ENCODE measurements at regions not wholly inside any gene's neighbourhood (a gene's known extent, or its start where the extent isn't known, plus 50 kb on each side); places are given as distances from the start of the nearest gene placed in this dataset.

DNA sequence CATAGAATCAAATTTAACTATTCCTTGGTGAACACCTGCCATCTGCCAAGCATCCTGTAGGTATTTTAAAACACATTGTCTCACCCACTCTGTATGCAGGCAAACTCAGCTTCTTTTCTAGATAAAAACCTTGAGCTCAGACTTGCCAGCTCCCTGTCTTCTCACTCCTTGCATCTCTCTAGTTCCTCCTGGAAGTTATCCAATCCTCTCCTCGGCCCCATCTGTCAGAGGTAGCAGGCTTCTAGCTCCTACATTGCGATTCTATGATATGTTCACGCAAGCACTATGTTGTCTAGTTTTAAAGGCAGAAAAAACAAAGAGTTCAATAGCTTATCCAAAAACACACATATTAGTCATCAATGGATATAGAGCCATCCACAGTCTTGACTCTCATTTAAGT, 67.0 kb upstream of the APCDD1 start:
- no peak for TF ChIP-seq POLR2AphosphoS5 (IDR thresholded peaks at IDR 0.05; ENCODE audit: low read depth)
- TF ChIP-seq GABPA (IDR thresholded peaks at IDR 0.05; ENCODE audit: low read depth), result no peak
- TF ChIP-seq SPI1 (IDR thresholded peaks at IDR 0.05; ENCODE audit: borderline replicate concordance, low read depth), result no peak
- TF ChIP-seq CTCF (IDR thresholded peaks at IDR 0.05; ENCODE audit: insufficient read depth, low read length), result no peak
- TF ChIP-seq, protein P1, sequence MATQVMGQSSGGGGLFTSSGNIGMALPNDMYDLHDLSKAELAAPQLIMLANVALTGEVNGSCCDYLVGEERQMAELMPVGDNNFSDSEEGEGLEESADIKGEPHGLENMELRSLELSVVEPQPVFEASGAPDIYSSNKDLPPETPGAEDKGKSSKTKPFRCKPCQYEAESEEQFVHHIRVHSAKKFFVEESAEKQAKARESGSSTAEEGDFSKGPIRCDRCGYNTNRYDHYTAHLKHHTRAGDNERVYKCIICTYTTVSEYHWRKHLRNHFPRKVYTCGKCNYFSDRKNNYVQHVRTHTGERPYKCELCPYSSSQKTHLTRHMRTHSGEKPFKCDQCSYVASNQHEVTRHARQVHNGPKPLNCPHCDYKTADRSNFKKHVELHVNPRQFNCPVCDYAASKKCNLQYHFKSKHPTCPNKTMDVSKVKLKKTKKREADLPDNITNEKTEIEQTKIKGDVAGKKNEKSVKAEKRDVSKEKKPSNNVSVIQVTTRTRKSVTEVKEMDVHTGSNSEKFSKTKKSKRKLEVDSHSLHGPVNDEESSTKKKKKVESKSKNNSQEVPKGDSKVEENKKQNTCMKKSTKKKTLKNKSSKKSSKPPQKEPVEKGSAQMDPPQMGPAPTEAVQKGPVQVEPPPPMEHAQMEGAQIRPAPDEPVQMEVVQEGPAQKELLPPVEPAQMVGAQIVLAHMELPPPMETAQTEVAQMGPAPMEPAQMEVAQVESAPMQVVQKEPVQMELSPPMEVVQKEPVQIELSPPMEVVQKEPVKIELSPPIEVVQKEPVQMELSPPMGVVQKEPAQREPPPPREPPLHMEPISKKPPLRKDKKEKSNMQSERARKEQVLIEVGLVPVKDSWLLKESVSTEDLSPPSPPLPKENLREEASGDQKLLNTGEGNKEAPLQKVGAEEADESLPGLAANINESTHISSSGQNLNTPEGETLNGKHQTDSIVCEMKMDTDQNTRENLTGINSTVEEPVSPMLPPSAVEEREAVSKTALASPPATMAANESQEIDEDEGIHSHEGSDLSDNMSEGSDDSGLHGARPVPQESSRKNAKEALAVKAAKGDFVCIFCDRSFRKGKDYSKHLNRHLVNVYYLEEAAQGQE (IDR thresholded peaks at IDR 0.05; ENCODE audit: insufficient replicate concordance, low read depth), result no peak
- no peak for DNase-seq (ENCODE audit: low read depth in 1 of 2, low spot score in 1 of 2)

GRCh38 chr18:10388373-10388772, 66.1 kb upstream of the APCDD1 start:
- no peak for TF ChIP-seq CTCF (IDR thresholded peaks at IDR 0.05; ENCODE audit: insufficient read depth, low read length)
- TF ChIP-seq SPI1 (IDR thresholded peaks at IDR 0.05; ENCODE audit: borderline replicate concordance, low read depth), result no peak
- TF ChIP-seq, protein P1 (IDR thresholded peaks at IDR 0.05; ENCODE audit: insufficient replicate concordance, low read depth), result no peak
- no peak for TF ChIP-seq POLR2AphosphoS5 (IDR thresholded peaks at IDR 0.05; ENCODE audit: low read depth)
- no peaks in the 10 kb centered on the region for H3K27me3 ChIP-seq (ENCODE audit: insufficient read depth, poor library complexity, severe bottlenecking)
- H3K4me3 ChIP-seq (replicated peaks; ENCODE audit: insufficient read depth, low read length), result no peak overlapping the region
- no peak for DNase-seq (ENCODE audit: low read depth in 1 of 2, low spot score in 1 of 2)
- no peak overlapping the region for H3K27ac ChIP-seq (replicated peaks)

More for the DNA sequence above, 67.0 kb upstream of the APCDD1 start:
- Histone ChIP-seq H3K27ac (replicated peaks) (no peak overlapping the region), H3K27me3 (ENCODE audit: insufficient read depth, poor library complexity, severe bottlenecking) (no peaks in the 10 kb centered on the region), H3K4me3 (replicated peaks; ENCODE audit: insufficient read depth, low read length) (no peak overlapping the region)

DNA sequence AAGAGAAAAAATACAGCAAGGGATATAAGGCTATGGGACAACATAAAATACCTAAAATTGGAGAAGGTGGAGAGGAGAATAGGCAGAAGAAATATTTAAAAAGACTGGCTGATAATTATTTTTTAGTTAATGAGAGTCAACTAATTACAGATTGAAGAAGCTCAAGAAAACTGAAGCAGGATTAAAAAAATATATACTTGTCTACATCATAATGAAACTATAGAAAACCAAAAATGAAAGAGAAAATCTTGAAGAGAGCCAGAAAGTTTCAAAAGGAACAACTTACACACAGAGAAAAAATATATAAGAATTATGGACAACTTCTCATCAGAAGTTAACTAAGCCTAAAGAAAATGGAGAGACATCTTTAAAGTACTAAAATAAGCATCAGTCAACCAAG, 62.9 kb upstream of the APCDD1 start:
- TF ChIP-seq, protein P1 (IDR thresholded peaks at IDR 0.05; ENCODE audit: insufficient replicate concordance, low read depth), result no peak
- TF ChIP-seq CTCF (IDR thresholded peaks at IDR 0.05; ENCODE audit: insufficient read depth, low read length) (no peak), POLR2AphosphoS5 (IDR thresholded peaks at IDR 0.05; ENCODE audit: low read depth) (no peak), SPI1 (IDR thresholded peaks at IDR 0.05; ENCODE audit: borderline replicate concordance, low read depth) (no peak), GABPA (IDR thresholded peaks at IDR 0.05; ENCODE audit: low read depth) (no peak)
- DNase-seq (ENCODE audit: low read depth in 1 of 2, low spot score in 1 of 2), result no peak

More for the DNA sequence above, 62.9 kb upstream of the APCDD1 start:
- Histone ChIP-seq H3K4me3 (replicated peaks; ENCODE audit: insufficient read depth, low read length) (no peak overlapping the region), H3K27ac (replicated peaks) (no peak overlapping the region), H3K27me3 (ENCODE audit: insufficient read depth, poor library complexity, severe bottlenecking) (no peaks in the 10 kb centered on the region)

All from HL-60 (cell line).